ENCODE measurements at regions not wholly inside any gene's neighbourhood (a gene's known extent, or its start where the extent isn't known, plus 50 kb on each side); places are given as distances from the start of the nearest gene placed in this dataset.

DNA sequence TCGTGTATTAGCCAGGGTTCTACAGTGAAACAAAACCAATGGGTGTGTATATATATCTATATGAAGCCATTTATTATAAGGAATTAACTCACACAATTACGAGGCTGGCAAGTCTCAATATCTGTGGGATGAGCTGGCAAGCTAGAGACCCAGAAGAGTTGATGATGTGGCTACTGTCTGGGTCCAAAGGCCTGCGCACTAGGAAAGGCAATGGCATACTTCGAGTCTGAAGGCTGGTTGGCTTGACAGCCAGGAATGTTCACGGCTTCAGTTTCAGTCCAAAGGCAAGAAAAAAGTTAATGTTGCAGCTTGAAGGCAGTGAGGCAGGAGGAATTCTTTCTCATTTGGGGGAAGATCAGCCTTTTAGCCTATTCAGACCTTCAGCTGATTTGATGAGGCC lies 893.3 kb upstream of the LRFN5 start:
- no peaks in the 10 kb centered on the region for H3K9me2 ChIP-seq (replicated peaks; ENCODE audit: low read length)
- H3K4me1 ChIP-seq (ENCODE audit: insufficient read depth, low read length): no peaks in the 10 kb centered on the region
- no peak for ATAC-seq
- H2AFZ ChIP-seq (ENCODE audit: low read length): no peak overlapping the region
- H3K9me3 ChIP-seq (ENCODE audit: low read length): 0 out of 2 replicates have a peak, but pooled peaks cover 4% of the 10 kb centered on the region
- no peak overlapping the region for H3K4me3 ChIP-seq (ENCODE audit: low read length)
- no peak overlapping the region for H3K4me2 ChIP-seq (ENCODE audit: low read length)
- no peaks in the 10 kb centered on the region for H3K79me2 ChIP-seq (ENCODE audit: low read length)
- intact Hi-C loops (cut with micrococcal nuclease): no loop called here
- H3K36me3 ChIP-seq (ENCODE audit: low read depth, low read length): no peaks in the 10 kb centered on the region
- DNase-seq: no peak
- ChIA-PET POLR2A (ENCODE audit: unreplicated experiment) (no interaction called here), CTCF (no interaction called here)
- H4K20me1 ChIP-seq (ENCODE audit: low read length): no peaks in the 10 kb centered on the region
- no TSS peak for BruUV-seq (replicated peaks)
- H3K27me3 ChIP-seq (ENCODE audit: low read length): no peaks in the 10 kb centered on the region
- no peak overlapping the region for H3K9ac ChIP-seq (ENCODE audit: low read length)
- no peaks in the 10 kb centered on the region for H3F3A ChIP-seq (ENCODE audit: low read length, unreplicated experiment)
- no peak overlapping the region for H3K27ac ChIP-seq (ENCODE audit: low read length)
- TF ChIP-seq EZH2phosphoT487 (IDR thresholded peaks at IDR 0.05; ENCODE audit: borderline replicate concordance, low read length) (no peak), EZH2 (IDR thresholded peaks at IDR 0.05; ENCODE audit: low read length, unreplicated experiment) (no peak)
- TF ChIP-seq, protein P1, sequence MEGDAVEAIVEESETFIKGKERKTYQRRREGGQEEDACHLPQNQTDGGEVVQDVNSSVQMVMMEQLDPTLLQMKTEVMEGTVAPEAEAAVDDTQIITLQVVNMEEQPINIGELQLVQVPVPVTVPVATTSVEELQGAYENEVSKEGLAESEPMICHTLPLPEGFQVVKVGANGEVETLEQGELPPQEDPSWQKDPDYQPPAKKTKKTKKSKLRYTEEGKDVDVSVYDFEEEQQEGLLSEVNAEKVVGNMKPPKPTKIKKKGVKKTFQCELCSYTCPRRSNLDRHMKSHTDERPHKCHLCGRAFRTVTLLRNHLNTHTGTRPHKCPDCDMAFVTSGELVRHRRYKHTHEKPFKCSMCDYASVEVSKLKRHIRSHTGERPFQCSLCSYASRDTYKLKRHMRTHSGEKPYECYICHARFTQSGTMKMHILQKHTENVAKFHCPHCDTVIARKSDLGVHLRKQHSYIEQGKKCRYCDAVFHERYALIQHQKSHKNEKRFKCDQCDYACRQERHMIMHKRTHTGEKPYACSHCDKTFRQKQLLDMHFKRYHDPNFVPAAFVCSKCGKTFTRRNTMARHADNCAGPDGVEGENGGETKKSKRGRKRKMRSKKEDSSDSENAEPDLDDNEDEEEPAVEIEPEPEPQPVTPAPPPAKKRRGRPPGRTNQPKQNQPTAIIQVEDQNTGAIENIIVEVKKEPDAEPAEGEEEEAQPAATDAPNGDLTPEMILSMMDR (conservative IDR thresholded peaks at IDR 0.05; ENCODE audit: low read depth, low read length): no peak

GRCh38 chr14:40697231-40697630 lies 909.4 kb upstream of the LRFN5 start:
- no peak overlapping the region for H3K4me2 ChIP-seq (ENCODE audit: low read length)
- no peak overlapping the region for H3K27ac ChIP-seq (ENCODE audit: low read length)
- H3K9me3 ChIP-seq (ENCODE audit: low read length): no peaks in the 10 kb centered on the region
- H3K27me3 ChIP-seq (ENCODE audit: low read length): no peaks in the 10 kb centered on the region
- no peaks in the 10 kb centered on the region for H3K79me2 ChIP-seq (ENCODE audit: low read length)
- TF ChIP-seq, protein P1 (conservative IDR thresholded peaks at IDR 0.05; ENCODE audit: low read depth, low read length): no peak
- no peak for TF ChIP-seq EZH2phosphoT487 (IDR thresholded peaks at IDR 0.05; ENCODE audit: borderline replicate concordance, low read length)
- ChIA-PET POLR2A (ENCODE audit: unreplicated experiment) (no interaction called here), CTCF (no interaction called here)
- peak; percentile 64 for DNase-seq
- peak; percentile 100 for ATAC-seq
- no peaks in the 10 kb centered on the region for H4K20me1 ChIP-seq (ENCODE audit: low read length)
- no peaks in the 10 kb centered on the region for H3K4me1 ChIP-seq (ENCODE audit: insufficient read depth, low read length)
- intact Hi-C loops (cut with micrococcal nuclease): no loop called here
- H3K9me2 ChIP-seq (replicated peaks; ENCODE audit: low read length): no peaks in the 10 kb centered on the region
- H3K36me3 ChIP-seq (ENCODE audit: low read depth, low read length): no peaks in the 10 kb centered on the region
- H3K4me3 ChIP-seq (ENCODE audit: low read length): no peak overlapping the region
- no peak overlapping the region for H2AFZ ChIP-seq (ENCODE audit: low read length)
- H3F3A ChIP-seq (ENCODE audit: low read length, unreplicated experiment): no peaks in the 10 kb centered on the region
- no TSS peak for BruUV-seq (replicated peaks)
- H3K9ac ChIP-seq (ENCODE audit: low read length): no peak overlapping the region

- Histone ChIP-seq H3K27ac (ENCODE audit: low read length) (no peak overlapping the region), H3K4me3 (ENCODE audit: low read length) (no peak overlapping the region), H3K36me3 (ENCODE audit: low read depth, low read length) (no peaks in the 10 kb centered on the region), H3F3A (ENCODE audit: low read length, unreplicated experiment) (no peaks in the 10 kb centered on the region), H3K27me3 (ENCODE audit: low read length) (no peaks in the 10 kb centered on the region), H3K9ac (ENCODE audit: low read length) (no peak overlapping the region), H2AFZ (ENCODE audit: low read length) (no peak overlapping the region), H3K4me1 (ENCODE audit: insufficient read depth, low read length) (no peaks in the 10 kb centered on the region), H3K4me2 (ENCODE audit: low read length) (no peak overlapping the region), H3K79me2 (ENCODE audit: low read length) (no peaks in the 10 kb centered on the region), H4K20me1 (ENCODE audit: low read length) (no peaks in the 10 kb centered on the region), H3K9me3 (ENCODE audit: low read length) (no peaks in the 10 kb centered on the region), H3K9me2 (replicated peaks; ENCODE audit: low read length) (no peaks in the 10 kb centered on the region)
- DNase-seq (no peak), ATAC-seq (no peak)
- intact Hi-C loops (cut with micrococcal nuclease): no loop called here
- TF ChIP-seq EZH2phosphoT487 (IDR thresholded peaks at IDR 0.05; ENCODE audit: borderline replicate concordance, low read length): no peak
- no peak for TF ChIP-seq EZH2 (IDR thresholded peaks at IDR 0.05; ENCODE audit: low read length, unreplicated experiment)
- TF ChIP-seq, protein P1 (conservative IDR thresholded peaks at IDR 0.05; ENCODE audit: low read depth, low read length): no peak
- no TSS peak for BruUV-seq (replicated peaks)
- ChIA-PET POLR2A (ENCODE audit: unreplicated experiment) (no interaction called here), CTCF (no interaction called here)
Measured at GRCh38 chr14:40694023-40694422, 912.7 kb upstream of the LRFN5 start.
